Skin epidermis (tissue), 12 donors: ENCODE measurements at regions not wholly inside any gene's neighbourhood (a gene's known extent, or its start where the extent isn't known, plus 50 kb on each side); places are given as distances from the start of the nearest gene placed in this dataset.
"Not testable (repeated sequence)": the region's sequence is repeated elsewhere in the genome, so short reads cannot be mapped to it uniquely, and the experiment has no call there.

Source experiments
- H3K27ac ChIP-seq, 21 experiments: fragments of 200-600 bp; sonication (generic) in 11 of 21; one replicate each; pipeline ENCODE4 v1.5.0; 2020; ENCODE audit warnings: mild to moderate bottlenecking in 3 of 21, inconsistent platforms in 2 of 21, moderate library complexity in 2 of 21
- H3K4me3 ChIP-seq, 7 experiments: fragments of 200-600 bp; sonication (generic) in 2 of 7; one replicate each; pipeline ENCODE4 v1.5.0; 2020; ENCODE audit warnings: inconsistent platforms in 2 of 7, mild to moderate bottlenecking in 2 of 7, moderate library complexity in 1 of 7

GRCh38 chr5:34544403-34544802 lies 111.7 kb upstream of the RAI14 start:
- no peak overlapping the region for H3K4me3 ChIP-seq
- H3K27ac ChIP-seq: no peak overlapping the region

GRCh38 chr5:34545164-34545563 lies 111.0 kb upstream of the RAI14 start:
- Histone ChIP-seq H3K4me3 (no peak overlapping the region), H3K27ac (no peak overlapping the region)

- Histone ChIP-seq H3K27ac (no peak overlapping the region), H3K4me3 (no peak overlapping the region)
Observed at GRCh38 chr5:34545626-34546025, 110.5 kb upstream of the RAI14 start.

- Histone ChIP-seq H3K4me3 (no peak overlapping the region), H3K27ac (no peak overlapping the region)
Observed at GRCh38 chr5:34547300-34548085, 108.6 kb upstream of the RAI14 start.

- no peak overlapping the region for H3K27ac ChIP-seq
- H3K4me3 ChIP-seq: no peak overlapping the region
Observed at GRCh38 chr5:34548086-34548403, 108.1 kb upstream of the RAI14 start.

GRCh38 chr5:34550247-34550646 lies 105.9 kb upstream of the RAI14 start:
- Histone ChIP-seq H3K4me3 (no peak overlapping the region), H3K27ac (no peak overlapping the region)

- no peak overlapping the region for H3K4me3 ChIP-seq
- H3K27ac ChIP-seq: no peak overlapping the region
Observed at GRCh38 chr5:34550964-34551363, 105.2 kb upstream of the RAI14 start.

GRCh38 chr5:34551911-34552433 lies 104.2 kb upstream of the RAI14 start:
- Histone ChIP-seq H3K27ac (no peak overlapping the region), H3K4me3 (no peak overlapping the region)

GRCh38 chr5:34552686-34553085 lies 103.4 kb upstream of the RAI14 start:
- peak overlapping the region in 1 of 21 experiments; percentile 37 for H3K27ac ChIP-seq
- H3K4me3 ChIP-seq: no peak overlapping the region

- H3K4me3 ChIP-seq: no peak overlapping the region
- no peak overlapping the region for H3K27ac ChIP-seq
Observed at GRCh38 chr5:34553581-34553980, 102.5 kb upstream of the RAI14 start.

- no peak overlapping the region for H3K27ac ChIP-seq
Observed at GRCh38 chr5:34554641-34555040, 101.5 kb upstream of the RAI14 start.

GRCh38 chr5:34555699-34556508 lies 100.2 kb upstream of the RAI14 start:
- Histone ChIP-seq H3K27ac (no peak overlapping the region), H3K4me3 (no peak overlapping the region)

More at GRCh38 chr5:34554641-34555040, 101.5 kb upstream of the RAI14 start:
- H3K4me3 ChIP-seq: no peak overlapping the region

GRCh38 chr5:34556509-34556782 lies 99.7 kb upstream of the RAI14 start:
- Histone ChIP-seq H3K4me3 (no peak overlapping the region), H3K27ac (no peak overlapping the region)

- H3K27ac ChIP-seq, H3K4me3 ChIP-seq: not testable (repeated sequence)
Observed at GRCh38 chr5:34561581-34561980, 94.5 kb upstream of the RAI14 start.

GRCh38 chr5:34562791-34563190 lies 93.3 kb upstream of the RAI14 start:
- no peak overlapping the region for H3K4me3 ChIP-seq
- H3K27ac ChIP-seq: no peak overlapping the region

GRCh38 chr5:34563269-34563668 lies 92.9 kb upstream of the RAI14 start:
- H3K27ac ChIP-seq: no peak overlapping the region

GRCh38 chr5:34563931-34564709 lies 92.0 kb upstream of the RAI14 start:
- H3K27ac ChIP-seq: peak overlapping the region in 5 of 21 experiments; percentile 41 to 62 (median 49)
- no peak overlapping the region for H3K4me3 ChIP-seq

More at GRCh38 chr5:34563269-34563668, 92.9 kb upstream of the RAI14 start:
- no peak overlapping the region for H3K4me3 ChIP-seq

GRCh38 chr5:34564710-34565235 lies 91.4 kb upstream of the RAI14 start:
- Histone ChIP-seq H3K4me3 (no peak overlapping the region), H3K27ac (peak overlapping the region in 4 of 21 experiments; percentile 41 to 61 (median 46))

GRCh38 chr5:34570143-34570542 lies 86.0 kb upstream of the RAI14 start:
- H3K4me3 ChIP-seq: no peak overlapping the region
- peak overlapping the region in 7 of 21 experiments; percentile 6 to 70 (median 32) for H3K27ac ChIP-seq
